ENCODE measurements at regions not wholly inside any gene's neighbourhood (a gene's known extent, or its start where the extent isn't known, plus 50 kb on each side); places are given as distances from the start of the nearest gene placed in this dataset.
"Not testable (repeated sequence)": the region's sequence is repeated elsewhere in the genome, so short reads cannot be mapped to it uniquely, and the experiment has no call there.

DNA sequence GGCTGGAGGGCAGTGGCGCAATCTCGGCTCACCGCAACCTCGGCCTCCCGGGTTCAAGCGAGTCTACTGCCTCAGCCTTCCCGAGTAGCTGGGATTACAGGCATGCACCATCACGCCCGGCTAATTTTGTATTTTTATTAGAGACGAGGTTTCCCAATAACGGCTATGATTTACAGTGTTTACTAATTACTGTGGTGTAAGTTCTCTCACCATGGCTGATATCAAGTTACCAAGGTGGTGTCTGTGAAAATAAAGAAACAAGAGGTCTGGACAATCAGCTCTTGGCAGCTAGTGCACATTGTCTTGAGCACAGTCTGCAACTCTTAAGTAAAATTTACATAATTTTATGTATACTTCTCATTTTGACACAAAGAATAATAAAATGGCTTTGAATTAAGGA lies 385.5 kb upstream of the COX7C start:
- no peak for DNase-seq (ENCODE audit: low spot score)

DNA sequence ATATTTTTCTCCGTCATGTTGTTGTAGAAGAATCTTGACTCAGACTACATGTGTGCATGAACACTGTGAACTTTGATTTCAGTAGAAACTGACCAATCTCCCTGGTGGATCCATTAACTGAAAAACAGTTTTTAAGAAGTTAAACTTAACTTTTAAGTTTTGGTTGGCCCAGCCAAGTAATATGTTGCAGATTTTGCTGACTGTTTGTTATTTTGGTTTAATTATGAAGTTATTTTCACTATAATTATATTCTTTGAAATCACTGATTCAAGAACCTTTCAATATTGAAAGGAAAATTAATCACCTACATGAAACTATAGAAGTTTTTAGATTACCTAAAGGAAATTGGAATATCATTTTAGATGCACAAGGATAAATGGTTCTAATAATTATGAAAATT lies 373.6 kb upstream of the COX7C start:
- DNase-seq (ENCODE audit: low spot score) = no peak

DNA sequence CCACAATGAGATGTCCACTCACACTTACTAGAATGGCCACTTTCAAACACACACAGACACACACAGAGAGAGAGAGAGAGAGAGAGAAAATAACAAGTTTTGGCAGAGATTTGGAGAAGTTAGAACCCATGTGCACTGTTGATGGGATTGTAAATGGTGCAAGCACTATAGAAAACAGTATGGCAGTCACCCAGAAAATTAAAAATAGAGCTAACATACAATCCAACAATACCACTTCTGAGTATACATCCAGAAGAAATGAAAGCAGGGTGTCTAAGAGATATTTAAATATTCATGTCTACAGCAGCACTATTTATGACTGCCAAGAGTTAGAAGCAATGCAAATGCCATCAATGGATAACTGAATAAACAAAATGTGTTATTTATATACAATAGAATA lies 359.9 kb upstream of the COX7C start:
- DNase-seq (ENCODE audit: low spot score) = no peak

DNA sequence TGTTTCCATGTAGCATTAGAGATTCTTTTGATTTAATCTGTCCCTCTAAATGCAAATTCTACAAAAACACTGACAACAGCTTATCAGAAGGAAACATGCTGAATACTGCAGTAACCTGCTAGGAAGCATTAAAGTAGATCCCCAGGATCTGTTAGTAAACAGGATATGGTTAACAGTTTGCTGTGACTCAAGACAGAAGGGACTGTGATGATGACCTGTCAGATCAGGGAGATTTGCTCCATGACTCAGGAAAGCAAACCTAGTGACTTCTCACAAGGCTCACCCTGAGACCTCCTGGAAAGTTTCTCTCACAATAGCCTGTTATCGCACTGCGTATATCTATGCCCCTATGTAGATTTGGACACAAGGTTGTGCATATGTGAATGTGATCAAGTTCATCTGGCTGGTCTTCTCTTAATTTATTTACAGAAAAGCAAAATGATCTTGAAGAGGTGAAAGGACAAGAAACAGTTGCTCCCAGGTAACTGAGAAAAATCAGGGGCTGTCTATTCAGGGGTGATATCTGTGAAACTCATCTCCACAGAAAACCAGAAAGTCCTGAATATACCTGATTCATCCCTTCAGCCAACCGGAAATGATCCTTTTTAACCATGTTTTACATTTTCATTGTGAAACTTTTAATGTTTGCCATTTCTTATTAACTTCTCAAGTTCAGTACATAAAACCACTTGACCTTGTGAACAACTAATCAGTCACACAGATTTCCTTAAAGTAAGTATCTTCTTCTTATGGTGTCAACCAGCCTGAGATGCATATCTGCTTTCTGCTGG lies 333.1 kb upstream of the COX7C start:
- not testable (repeated sequence) for DNase-seq (ENCODE audit: low spot score)

DNA sequence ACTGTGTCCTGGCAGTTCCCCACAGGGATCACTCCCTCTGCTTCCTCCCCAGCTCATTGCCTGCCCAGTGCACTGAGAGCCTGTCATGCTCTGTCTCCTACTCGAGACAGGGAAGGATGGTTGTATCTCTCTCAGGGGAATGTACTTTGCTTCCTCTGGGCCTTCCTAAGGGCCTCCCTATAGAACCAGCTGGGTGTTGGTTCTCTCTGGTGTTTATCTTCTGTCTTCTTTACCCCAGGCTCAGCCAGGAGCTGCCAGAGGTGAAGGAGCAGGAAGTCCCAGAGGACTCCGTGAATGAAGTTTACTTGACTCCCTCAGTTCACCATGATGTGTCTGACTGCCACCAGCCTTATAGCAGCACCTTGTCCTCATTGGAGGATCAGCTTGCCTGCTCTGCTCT lies 330.3 kb upstream of the COX7C start:
- not testable (repeated sequence) for DNase-seq (ENCODE audit: low spot score)

DNA sequence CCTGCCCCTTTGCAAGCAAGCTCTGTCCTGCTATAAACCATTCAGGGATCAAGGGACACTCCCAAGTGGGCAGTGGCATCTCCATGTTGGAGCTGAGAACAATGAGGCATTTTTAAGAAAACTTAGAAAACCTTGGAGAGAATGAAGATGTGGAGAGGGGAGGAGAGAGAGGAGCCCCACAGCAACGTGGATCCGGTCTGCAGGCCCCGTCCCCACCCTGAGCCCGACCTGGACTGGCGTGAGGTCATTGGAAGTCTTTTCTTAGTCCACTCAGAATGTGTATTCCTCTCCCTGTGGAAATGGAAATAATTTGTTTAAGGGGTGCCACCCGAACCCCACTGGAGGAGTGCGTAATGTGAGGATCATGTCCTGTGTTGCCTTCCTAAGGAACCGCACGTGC lies 328.0 kb upstream of the COX7C start:
- not testable (repeated sequence) for DNase-seq (ENCODE audit: low spot score)

DNA sequence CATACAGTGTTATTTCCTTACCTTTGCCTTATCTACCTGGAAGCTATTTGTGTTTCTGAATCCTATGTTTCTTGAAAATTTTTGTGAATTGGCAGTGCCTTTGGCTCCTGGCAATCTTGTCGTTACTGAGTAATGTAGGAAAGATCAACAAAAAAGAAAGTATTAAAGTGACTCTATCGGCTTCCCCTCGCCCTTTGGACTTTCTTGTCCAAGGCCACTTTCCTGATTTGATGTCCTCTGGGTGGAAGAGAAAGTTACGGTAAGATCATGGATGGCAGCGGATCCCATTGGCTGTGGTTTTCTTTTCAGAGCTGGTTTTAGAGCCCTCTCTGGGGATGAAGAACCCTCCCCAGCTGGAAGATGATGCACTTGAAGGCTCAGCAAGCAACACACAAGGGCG lies 324.9 kb upstream of the COX7C start:
- not testable (repeated sequence) for DNase-seq (ENCODE audit: low spot score)

DNA sequence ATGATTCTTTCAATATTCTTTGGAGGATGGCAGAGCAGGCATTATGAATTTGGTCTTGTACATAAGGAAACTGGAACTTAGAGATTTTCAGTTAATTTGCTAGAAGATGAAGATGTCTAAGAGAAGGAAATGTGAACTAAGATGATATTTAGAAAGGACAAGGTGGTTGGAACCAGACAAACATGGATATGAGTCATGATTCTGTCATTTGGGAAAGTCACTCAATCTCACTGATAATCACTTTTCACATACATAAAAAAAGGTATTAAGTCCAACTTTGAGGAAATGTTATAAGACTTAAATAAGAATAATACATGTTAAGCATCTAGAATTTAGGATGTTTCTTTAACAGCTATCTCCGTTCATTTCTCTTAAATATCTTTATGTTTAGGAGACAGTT lies 315.1 kb upstream of the COX7C start:
- DNase-seq (ENCODE audit: low spot score) = not testable (repeated sequence)

DNA sequence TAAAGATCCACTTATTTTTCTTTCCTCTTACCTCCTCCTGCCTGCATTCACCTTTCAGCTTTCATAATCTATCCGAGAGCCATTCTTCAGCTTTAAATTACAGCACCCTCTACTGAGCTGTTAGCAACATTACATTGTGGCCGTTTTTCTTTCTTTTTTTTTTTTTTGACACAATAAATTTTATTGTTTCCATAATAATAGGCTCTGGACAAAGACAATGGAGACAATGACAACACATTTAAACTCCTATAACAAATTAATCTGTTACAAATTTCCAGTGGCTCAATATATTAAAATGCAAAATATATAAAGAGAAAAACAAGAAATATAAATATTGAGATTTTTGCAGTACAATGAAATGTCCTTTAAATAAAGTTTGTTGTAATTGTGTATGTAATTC lies 312.7 kb upstream of the COX7C start:
- not testable (repeated sequence) for DNase-seq (ENCODE audit: low spot score)

DNA sequence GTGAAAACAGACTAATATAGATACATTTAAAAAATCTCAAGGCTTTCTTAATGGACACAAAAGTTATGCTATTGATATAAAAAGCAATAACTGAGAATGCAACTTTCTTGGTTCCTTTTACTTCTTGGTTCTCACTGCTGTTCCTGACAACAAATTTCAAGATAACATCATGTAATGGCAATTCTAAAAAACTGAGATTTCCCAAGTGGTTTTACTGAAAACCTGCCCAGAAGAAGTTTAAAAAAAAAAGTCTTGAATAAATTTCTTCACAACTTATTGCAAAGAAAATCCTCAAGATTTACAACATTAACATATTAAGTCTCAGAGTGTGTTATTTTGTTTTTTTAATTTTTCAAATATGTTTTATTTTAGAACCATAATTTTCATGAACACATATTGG lies 302.8 kb upstream of the COX7C start:
- DNase-seq (ENCODE audit: low spot score) = no peak

DNA sequence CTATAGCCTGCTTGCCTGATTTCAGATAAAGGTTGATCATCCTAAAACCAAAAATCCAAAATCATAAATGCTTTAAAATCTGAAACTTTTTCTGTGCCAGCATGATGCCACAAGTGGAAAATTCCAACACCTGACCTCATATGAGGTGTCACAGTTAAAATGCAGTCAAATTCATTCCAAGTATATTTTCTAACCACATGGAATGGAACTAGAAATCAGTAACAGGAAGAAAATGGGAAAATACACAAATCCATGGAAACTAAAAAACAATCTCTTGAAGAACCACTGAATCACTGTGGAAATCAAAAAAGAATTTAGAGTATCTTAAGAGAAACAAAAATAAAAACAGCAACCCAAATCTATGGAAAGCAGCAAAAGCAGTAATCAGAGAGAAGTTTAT lies 297.5 kb upstream of the COX7C start:
- DNase-seq (ENCODE audit: low spot score) = no peak

DNA sequence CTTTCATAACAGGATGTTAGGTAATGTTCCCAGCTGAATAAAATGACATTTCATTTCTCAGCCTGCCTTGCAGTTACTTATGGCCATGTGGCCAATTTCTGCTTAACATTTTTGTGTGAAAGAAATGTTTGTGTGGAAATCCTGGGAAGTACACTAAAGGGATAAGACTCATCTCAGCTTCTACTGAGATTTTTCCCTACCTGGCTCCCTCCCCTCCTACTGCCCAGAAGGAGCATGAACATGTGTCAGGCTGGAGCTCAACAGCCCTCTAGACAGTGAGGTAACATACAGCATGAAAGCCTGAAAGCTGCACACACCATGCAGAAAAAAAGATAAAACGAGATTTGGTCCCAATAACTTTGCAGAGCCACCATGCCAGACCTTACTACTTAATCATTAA lies 288.4 kb upstream of the COX7C start:
- no peak for DNase-seq (ENCODE audit: low spot score)

DNA sequence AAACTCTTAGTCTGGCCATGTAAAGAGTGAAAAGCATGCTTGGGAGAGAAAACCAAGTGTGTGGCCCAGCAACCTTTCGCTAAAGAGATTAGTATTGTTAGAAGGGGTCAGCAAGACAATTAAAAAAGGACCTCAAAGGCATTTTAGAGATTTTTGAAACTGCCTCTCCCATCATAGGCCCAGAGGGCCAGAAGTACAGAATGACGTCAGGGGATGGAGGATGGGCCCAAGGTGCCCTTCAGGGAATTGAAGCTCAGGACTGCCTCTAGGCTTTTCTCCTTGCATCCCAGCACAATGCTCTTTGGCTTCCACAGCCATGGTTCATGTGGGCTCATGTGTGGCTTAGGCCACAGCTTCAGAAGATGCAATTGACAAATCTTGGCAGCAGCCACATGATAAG lies 287.0 kb upstream of the COX7C start:
- no peak for DNase-seq (ENCODE audit: low spot score)

DNA sequence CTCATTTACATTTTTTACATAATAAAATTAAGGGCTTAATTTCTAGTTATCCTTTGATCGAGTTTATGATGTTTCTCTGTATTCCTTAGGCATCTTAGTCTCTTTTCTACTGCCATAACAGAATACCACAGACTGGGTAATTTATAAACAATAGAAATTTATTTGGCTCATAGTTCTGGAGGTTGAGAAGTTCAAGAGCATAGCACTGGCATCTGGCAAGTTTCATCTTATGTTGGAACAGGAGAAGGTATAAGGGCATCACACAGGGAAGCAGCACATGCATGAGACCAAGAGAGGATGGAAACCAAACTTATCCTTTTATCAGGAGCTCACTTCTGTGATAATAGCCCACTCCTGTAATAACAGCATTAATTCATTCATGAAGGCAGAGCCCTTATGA lies 284.9 kb upstream of the COX7C start:
- DNase-seq (ENCODE audit: low spot score) = no peak

DNA sequence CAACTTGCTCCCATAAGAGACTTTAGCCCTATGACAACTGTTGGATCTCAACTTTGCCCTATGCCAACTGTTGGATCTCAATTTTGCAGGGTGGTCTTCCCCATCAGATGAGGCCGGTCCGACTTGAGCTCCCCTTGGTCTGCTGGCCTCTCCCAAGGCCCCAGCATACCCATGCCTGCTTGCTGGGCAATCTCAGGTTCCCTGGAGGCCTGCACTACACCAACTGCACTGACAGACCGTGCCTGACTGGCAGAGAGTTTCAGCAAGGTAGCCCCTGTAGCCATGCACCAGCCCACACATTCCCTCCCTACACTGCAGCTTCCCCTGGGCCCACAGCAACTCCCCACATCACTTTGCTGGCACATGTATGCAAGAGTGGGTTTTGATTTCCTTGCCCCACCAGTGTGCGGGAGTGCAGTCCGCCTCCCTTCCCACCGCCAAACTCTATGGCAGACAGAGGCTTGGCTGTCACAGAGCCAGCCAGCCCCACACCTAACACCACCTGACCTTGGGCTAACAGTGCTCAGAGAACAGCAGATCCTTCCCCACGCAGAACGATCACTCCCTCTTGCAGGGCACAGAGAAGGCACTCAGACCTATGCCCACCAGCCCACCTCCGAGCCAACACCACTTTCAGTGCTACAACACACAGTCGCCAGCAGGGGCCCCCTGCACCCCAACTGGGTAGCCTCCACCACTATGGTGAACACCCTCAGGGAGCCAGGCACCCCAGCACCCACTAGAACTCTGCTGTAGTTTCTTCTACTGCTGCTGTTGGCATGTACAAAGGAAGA lies 279.9 kb upstream of the COX7C start:
- DNase-seq (ENCODE audit: low spot score) = peak; percentile 1

DNA sequence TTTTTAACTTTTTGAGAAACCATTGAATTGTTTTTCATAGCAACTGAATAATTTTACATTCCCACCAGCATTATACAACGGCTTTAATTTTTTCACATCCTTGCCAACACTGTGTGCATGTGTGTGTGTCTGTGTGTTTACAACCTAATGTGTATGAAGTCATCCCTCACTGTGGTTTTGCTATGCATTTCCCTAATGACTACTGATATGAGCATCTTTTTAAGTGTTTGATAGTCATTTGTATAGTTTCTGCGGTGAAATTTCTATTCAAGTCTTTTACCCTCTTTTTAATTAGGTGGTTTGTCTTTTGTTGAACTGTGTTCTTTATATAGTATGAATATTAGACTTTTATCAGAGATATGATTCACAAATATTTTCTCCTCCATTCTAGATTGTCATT lies 263.1 kb upstream of the COX7C start:
- no peak for DNase-seq (ENCODE audit: low spot score)

DNA sequence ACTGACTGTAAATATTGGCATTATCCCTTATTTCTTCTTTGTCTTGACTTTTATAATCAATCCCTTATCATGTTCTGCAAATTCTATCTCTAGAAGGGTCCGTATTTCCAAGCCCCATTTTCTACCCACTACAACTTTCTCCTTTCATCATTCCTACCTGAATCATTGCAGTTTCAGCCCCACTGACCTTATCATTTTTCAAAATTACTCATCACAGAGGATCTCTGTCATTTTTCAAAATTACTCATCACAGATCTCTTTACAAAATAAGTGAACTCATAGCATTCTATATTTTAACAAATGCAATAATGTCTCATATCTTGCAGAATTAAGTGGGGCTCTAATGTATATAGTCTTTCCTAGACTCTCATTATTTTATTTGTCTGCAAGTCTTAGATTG lies 256.9 kb upstream of the COX7C start:
- no peak for DNase-seq (ENCODE audit: low spot score)

DNA sequence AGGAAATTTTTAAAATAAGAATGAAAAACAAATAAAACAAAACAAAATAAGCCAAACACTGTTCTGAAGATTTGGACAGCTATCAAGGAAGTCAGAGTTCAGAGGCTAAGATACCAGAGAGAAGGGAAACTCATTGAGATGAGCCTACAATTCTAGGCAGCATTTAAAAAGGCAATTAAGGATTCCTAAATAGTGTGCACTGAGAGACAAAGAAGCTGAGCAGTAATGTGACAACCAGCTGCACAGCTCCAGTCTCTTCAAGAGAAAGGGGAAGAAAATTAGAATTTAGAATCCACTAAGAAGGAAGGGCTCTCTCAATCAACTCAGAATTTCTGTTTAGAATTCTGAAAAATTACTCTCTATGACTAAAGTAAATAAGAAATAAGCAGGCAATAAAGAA lies 246.7 kb upstream of the COX7C start:
- no peak for DNase-seq (ENCODE audit: low spot score)

DNA sequence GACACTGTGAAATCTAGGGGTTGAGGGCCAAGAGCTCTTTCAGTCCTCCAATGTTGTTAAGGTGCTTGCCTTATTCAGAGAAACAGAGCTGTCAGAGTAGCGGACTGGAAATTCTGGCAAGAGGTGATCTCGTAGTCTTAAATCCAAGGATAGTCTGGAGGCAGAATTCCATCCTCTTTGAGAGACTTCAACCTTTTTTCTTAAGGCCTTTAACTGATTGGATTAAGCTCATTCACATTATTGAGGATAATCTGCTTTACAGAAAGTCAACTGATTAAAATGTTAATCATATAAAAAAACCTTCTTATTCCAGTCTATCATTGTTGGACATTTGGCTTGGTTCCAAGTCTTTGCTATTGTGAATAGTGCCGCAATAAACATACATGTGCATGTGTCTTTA lies 243.1 kb upstream of the COX7C start:
- no peak for DNase-seq (ENCODE audit: low spot score)

DNA sequence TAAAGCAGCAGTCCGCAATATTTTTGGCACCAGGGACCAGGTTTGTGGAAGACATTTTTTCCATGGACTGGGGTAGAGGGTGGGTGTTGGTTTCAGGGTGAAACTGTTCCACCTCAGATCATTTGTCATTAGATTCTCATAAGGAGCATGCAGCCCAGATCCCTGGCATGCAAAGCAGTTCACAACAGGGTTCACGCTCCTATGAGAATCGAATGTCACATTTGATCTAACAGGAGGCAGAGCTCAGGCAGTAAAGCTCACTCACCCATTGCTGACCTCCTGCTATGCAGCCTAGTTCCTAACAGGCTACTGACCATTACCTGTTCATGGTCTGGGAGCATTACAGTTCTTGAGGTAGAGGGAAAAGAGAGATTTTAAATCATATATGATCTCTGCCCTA lies 241.5 kb upstream of the COX7C start:
- no peak for DNase-seq (ENCODE audit: low spot score)

DNA sequence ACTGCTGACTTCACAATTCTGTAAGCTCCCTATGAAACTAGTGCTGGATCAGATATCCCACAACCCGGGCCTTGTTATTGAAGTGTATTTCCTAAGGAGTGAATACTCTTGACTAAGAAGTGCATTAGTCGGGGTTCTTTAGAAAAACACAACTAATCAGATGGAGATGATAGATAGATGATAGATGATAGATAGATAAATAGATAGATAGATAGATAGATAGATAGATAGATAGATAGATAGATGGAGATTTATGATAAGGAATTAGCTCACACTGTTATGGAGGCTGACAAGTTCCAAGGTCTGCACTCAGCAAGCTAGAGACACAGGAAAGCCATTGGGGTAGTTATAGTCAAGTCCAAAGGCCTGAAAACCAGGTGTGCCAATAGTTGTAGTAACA lies 214.6 kb upstream of the COX7C start:
- DNase-seq (ENCODE audit: low spot score) = no peak

DNA sequence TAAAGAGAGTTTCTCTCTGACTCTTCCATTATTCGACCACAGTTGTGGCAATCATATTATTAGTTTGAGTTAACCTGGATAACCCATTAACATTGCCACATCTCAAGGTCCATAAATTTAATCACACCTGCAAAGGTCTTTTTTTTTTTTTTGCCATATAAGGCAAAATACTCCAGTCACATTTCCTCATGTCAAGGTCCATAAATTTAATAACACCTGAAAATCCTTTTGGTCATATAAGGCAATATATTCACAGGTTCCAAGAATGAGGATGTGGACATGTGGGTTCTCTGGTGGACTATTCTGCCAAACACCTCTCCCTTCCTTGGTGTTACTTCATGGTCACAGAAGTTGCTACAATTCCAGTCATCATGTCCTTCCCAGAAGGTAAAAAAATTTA lies 213.5 kb upstream of the COX7C start:
- no peak for DNase-seq (ENCODE audit: low spot score)

DNA sequence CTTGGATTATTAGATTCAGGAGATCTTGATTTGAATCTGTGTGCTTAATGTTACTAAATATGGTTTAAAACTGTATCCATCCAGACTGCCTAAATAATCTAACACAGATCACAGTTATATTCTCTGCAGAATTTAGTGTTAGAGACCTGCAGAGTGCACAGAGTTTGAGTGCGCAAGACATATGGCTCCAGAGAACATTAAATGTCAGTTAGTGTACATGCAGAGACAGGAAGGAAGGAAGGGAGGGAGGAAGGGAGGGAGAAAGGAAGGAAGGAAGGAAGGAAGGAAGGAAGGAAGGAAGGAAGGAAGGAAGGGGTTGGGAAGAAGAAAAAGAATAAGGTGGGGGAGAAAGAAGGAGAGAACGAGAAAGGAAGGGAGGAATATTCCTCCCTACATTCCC lies 210.0 kb upstream of the COX7C start:
- DNase-seq (ENCODE audit: low spot score) = no peak

DNA sequence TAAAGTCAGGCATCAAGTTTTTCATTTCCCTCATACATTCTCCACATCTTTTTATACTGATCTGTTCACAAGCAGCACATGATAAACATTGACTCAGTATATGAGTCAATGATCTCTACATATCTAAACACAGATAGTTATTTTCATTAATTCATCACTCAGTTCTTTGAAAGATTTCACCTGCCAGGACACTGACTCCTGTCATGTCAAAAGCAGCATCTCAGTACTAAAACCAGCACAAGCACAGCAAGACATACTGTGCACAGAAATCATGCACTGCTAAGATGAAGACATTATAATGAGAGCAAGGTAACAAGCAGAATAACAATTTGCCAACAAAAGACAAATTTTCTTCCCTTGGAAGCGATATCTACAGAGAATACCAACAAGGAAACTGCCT lies 206.1 kb upstream of the COX7C start:
- DNase-seq (ENCODE audit: low spot score) = no peak
